HG02642 (cell line): ENCODE measurements at regions not wholly inside any gene's neighbourhood (a gene's known extent, or its start where the extent isn't known, plus 50 kb on each side); places are given as distances from the start of the nearest gene placed in this dataset.

Source experiments
- ATAC-seq: cut with Tn5 transposase; IDR thresholded peaks from one replicate; pipeline ENCODE4 v1.9.1; 2021; ENCODE audit warnings: mild to moderate bottlenecking; ENCODE audit not compliant: unreplicated experiment, poor library complexity

DNA sequence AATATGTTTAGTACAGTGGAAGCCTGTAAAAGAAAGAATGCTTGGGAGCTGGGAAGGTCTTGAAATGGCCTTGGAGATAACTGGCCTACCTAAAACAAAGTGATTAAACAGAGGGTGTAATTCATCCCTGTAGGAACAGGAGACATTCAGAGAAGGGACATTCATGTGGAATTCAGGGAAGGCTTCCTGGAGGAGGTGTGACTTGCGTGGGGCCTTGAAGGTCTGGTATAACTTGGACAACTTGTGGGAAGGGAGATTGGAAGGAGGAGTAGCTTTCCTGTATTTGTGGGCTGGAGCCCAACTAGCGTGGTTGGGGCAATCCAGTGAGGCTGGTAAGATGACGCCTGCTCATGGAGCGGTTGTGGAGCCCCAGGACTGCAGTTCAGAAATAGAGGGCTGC, 156.4 kb downstream of the AACS start:
- ATAC-seq: no peak

DNA sequence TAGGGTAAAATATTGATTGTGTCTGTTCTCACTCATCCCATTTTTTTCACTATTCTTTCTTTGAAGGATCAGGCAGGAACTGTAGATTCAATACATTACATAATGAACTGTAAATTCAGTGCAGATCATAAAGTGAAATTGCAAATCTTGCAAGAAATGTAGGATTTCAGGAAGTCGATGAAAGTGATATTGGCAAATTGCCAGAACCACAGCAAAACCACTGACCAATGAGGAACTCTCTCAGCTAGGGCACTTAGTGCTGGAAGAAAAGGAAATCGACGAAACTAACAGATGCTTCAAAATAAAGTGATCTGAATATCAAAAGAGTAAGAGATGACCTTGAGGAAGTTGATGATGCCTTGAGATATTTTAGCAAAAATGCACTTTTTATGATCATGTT, 157.6 kb downstream of the AACS start:
- no peak for ATAC-seq

DNA sequence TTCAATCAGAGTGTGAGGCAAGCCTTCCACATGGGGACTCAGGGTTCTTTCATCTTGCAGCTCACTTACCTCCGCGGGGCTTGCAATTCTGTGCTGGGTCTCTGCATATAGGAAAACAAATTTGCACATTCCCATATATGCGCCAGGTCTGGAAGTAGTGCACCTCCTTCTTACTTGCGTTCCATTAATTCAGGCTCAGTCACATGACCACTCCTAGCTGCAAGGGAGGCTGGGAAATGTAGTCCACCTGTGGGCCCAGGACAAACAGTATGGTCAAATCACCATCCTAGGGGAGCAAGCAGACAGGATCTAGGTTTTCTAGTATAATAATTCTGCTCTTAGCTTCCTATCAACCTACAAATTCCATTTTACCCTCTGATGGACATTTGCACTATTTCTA, 160.4 kb downstream of the AACS start:
- no peak for ATAC-seq

- ATAC-seq: no peak
Measured at GRCh38 chr12:125228519-125229260, 163.5 kb downstream of the AACS start.

DNA sequence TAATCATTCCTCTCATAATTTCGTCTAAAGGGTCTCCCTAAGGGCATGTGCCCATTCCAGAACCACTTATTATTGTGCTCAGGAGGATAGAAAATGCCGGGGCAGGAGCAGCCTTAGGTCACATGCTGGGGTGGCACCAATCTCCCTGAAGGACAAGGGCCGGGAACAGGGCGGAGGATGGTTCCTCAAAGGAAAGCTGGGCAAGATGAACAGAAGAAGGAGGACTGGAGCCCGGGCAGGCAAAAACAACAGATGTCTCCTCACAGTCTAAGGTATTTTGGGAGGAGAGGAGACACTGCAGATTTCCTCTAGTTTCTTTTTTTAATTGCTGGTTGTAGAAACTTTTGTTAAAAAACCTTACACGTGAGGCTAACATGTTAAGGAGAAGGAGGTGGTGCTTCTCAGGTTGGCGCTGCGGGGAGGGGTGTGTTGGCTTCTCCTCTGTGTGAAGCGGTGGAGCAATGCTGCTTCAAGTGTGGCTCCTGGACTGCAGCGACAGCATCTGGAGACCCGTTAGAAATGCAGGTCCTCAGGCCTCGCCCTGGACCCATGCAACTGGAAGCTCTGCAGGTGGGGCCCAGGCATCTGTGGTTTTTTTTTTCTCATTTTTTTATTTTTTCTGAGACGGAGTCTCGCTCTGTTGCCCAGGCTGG, 164.8 kb downstream of the AACS start:
- no peak for ATAC-seq

- no peak for ATAC-seq
Measured at GRCh38 chr12:125233319-125233718, 168.1 kb downstream of the AACS start.

GRCh38 chr12:125239563-125239962, 174.3 kb downstream of the AACS start:
- ATAC-seq: no peak

DNA sequence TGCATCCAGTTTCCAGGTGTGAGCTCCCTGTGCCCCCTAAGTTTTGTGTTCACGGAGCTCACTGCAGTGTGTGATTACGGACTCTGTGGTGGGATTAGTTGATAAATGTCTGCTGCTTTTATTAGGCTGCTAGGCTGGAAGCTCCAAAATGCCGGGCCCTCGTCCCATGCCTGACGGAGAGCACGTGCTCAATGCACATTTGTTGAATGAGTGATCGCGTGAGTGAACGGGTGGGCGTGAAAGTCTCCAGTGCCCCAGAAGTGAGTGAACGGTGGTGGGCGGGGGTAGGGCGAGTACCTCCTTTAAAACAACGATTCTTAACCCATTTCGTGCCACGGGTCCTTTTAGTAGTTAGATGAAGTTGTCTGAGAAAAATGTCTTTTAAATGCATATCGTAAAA, 175.5 kb downstream of the AACS start:
- no peak for ATAC-seq

DNA sequence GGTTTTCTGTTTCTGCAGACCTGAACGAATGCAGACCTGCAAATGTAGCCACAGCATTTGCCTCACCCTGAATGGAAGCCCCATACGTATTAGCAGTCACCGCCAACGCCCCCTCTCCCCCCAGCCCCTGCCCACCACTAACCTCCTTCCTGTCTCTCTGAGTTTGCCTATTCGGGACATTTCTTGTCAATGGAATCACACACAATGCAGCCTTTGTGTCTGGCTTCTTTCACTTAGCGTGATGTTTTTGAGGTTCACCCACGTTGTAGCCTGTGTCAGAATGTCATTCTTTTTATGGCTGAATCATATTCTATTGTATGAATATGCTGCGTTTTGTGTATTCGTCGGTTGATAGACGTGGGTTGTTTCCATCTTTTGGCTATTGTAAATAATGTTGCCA, 178.6 kb downstream of the AACS start:
- no peak for ATAC-seq

- ATAC-seq: no peak
Measured at GRCh38 chr12:125244338-125244737, 179.1 kb downstream of the AACS start.

DNA sequence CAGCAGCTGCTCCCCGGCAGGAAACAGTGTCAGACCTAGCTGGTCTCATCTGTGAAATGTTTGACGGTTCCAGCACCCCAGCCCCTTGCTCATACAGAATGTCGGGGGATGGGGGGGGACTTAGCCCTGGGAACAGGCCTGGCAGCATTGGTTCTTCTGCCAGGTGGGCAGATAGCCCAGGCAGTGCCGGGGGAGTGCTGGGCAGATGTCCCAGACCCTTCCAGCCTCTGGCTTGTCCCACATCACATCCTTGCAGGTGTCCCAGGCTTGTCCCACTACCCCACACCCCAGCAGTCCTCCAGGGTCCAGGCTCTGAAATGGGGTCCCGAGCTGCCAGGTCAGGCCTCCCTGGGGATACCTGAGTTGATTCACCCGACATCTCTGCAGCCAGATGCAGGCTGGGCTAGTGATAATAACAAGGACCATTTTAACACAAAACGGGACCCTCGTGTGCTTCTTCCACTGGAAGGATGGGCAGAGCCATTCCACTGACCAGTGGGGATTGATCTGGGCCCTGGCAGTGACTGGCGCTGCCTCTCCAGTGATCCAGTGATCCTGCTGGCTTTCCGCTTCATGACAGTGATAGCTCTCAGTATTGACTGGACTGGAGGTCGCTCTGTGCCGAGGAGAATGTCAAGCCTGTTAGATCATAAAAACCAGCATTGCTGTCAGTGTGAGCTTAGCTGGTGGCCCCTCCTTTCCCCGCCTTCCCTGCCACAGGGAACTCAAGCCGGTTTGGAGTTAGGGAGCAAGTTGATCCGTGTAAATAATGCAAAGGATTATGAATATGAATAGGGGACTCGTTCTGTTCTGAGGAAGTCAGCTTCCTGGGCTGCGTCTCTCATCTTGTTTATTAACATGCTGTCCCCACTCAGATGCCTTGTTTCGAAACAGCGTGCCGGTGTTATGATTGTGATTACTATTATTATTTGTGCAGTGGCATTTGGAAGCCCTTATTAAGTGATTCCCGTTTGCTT, 180.6 kb downstream of the AACS start:
- ATAC-seq: no peak

DNA sequence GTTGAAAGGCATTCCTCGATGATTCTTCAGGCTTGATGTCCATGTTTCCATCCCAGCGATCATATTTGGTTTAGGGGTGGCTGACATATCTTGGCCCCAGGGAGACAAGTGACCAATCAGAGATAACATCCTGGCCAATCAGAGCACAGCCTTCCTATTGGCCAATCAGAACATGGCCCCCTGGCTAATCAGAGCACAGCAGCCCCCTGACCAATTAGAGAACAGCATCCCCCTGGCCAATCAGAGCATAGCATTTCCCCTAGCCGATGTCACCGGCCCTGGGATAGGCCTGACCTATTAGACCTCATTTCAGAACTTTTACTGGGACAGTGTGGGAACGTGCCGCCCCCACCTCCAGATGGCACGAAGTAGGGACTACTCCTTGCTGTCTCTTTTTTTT, 182.2 kb downstream of the AACS start:
- no peak for ATAC-seq

GRCh38 chr12:125249066-125249824, 184.0 kb downstream of the AACS start:
- ATAC-seq: no peak

DNA sequence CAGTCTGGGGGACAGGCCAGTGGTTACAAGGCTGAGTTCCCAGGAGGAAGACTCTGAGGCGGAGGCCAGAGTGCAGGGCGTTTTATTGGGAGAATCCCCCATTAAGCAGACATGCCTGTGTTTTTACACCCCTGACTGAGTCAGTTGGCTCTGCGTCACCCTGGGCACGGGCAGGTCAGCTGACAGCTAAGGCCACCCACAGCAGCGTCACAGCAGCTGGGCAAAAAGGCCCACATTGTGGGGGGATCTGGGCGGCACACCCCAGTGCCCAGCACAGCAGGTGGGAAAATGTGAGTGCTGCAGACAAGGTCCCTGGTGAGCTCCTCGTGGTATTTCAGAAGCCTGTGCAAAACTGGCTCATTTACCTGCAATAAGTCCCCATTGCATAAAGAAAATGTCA, 184.7 kb downstream of the AACS start:
- no peak for ATAC-seq

GRCh38 chr12:125254236-125254635, 189.0 kb downstream of the AACS start:
- ATAC-seq: no peak

- ATAC-seq: no peak
Measured at GRCh38 chr12:125254856-125255255, 189.6 kb downstream of the AACS start.

DNA sequence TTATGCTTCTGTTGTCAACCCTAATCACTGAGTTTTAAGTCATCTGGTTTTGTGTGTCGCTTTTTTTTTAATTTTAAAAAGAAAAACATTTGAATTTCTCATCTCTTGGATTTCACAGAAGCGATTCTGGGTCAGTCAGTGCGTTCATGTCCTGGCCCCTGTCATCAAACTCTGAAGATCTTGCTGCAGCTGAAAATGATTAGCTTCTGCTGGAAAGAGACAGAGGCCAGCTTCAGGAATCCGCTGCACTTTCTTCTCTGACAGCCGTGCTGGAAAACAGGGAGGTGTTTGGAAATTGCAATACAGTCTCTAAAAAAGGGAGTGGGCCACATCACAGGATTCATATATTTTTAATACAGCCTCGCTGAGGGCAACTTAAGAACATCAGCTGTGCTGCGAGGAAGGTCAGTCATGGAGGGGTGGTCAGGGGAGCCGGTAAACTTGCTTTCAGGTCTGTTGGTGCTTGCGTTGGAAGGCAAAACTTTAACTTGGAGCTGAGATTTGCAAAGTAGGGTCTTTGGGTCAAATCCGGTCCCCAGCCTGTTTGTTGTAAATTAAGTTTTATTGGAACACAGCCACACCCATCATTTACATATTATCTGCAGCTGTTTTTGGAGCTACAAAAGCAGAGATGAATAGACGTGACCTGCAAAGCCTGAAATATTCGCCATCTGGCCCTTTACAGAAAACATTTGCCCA, 190.8 kb downstream of the AACS start:
- no peak for ATAC-seq

- no peak for ATAC-seq
Measured at GRCh38 chr12:125256634-125256936, 191.3 kb downstream of the AACS start.

- no peak for ATAC-seq
Measured at GRCh38 chr12:125259178-125259867, 194.1 kb downstream of the AACS start.
